HepG2 (cell line): ENCODE measurements at regions not wholly inside any gene's neighbourhood (a gene's known extent, or its start where the extent isn't known, plus 50 kb on each side); places are given as distances from the start of the nearest gene placed in this dataset.

Source experiments
- CHD4 ChIP-seq: fragments of 200-600 bp; sonication (generic); IDR thresholded peaks from 2 replicates; pipeline ENCODE4 v1.7.0; 2017; ENCODE audit warnings: mild to moderate bottlenecking, low read length, borderline replicate concordance
- DZIP1 ChIP-seq: sonication (generic); formaldehyde crosslinking; IDR thresholded peaks from 2 replicates; pipeline ENCODE4 v1.5.0; 2020; ENCODE audit warnings: mild to moderate bottlenecking, missing genetic modification reagents
- ETS1 ChIP-seq: sonication (generic); formaldehyde crosslinking; IDR thresholded peaks from 2 replicates; pipeline ENCODE4 v1.4.0; 2020; ENCODE audit warnings: missing genetic modification reagents
- EZH2 ChIP-seq: conservative IDR thresholded peaks from 2 replicates; pipeline ENCODE4 v1.6.1; 2012; ENCODE audit warnings: mild to moderate bottlenecking, low read depth, low read length, moderate library complexity
- FOXJ3 ChIP-seq: sonication (generic); formaldehyde crosslinking; IDR thresholded peaks from 2 replicates; pipeline ENCODE4 v1.4.0; 2020; ENCODE audit warnings: missing genetic modification reagents, mild to moderate bottlenecking, borderline replicate concordance
- SKIL ChIP-seq: sonication (generic); formaldehyde crosslinking; IDR thresholded peaks from 2 replicates; pipeline ENCODE4 v1.8.0; 2022; ENCODE audit warnings: missing genetic modification reagents, mild to moderate bottlenecking, moderate library complexity, borderline replicate concordance
- STAT5B ChIP-seq: sonication (generic); formaldehyde crosslinking; IDR thresholded peaks from 2 replicates; pipeline ENCODE4 v1.4.0; 2020; ENCODE audit warnings: missing genetic modification reagents
- TRIM24 ChIP-seq: sonication (generic); formaldehyde crosslinking; IDR thresholded peaks from 2 replicates; pipeline ENCODE4 v1.8.0; 2022; ENCODE audit warnings: mild to moderate bottlenecking, missing genetic modification reagents
- ZBTB8A ChIP-seq: sonication (generic); formaldehyde crosslinking; IDR thresholded peaks from 2 replicates; pipeline ENCODE4 v1.4.0; 2020; ENCODE audit warnings: mild to moderate bottlenecking, low read depth, missing genetic modification reagents, borderline replicate concordance
- ZNF138 ChIP-seq: sonication (generic); formaldehyde crosslinking; IDR thresholded peaks from 2 replicates; pipeline ENCODE4 v1.5.0; 2020; ENCODE audit warnings: mild to moderate bottlenecking, low read depth, missing genetic modification reagents
- ZNF292 ChIP-seq: sonication (generic); formaldehyde crosslinking; IDR thresholded peaks from 2 replicates; pipeline ENCODE4 v1.8.1; 2022; ENCODE audit warnings: mild to moderate bottlenecking, low read depth, missing genetic modification reagents, borderline replicate concordance
- ZNF33A ChIP-seq: sonication (generic); formaldehyde crosslinking; IDR thresholded peaks from 2 replicates; pipeline ENCODE4 v1.5.1; 2020; ENCODE audit warnings: missing genetic modification reagents, mild to moderate bottlenecking, moderate library complexity, borderline replicate concordance

GRCh38 chr12:67477681-67478265 is 170.8 kb upstream of the DYRK2 start (continued):
- TF ChIP-seq SKIL (CRISPR knock-in tag), result no peak
- no peak for TF ChIP-seq DZIP1 (CRISPR knock-in tag)
- TF ChIP-seq ZNF292 (CRISPR knock-in tag), result no peak
- TF ChIP-seq FOXJ3, result no peak
- TF ChIP-seq ZNF138, result no peak
- no peak for TF ChIP-seq CHD4
- no peak for TF ChIP-seq EZH2
- no peak for TF ChIP-seq STAT5B (CRISPR knock-in tag)
- TF ChIP-seq ZBTB8A (CRISPR knock-in tag), result no peak
- TF ChIP-seq TRIM24 (CRISPR knock-in tag), result no peak
- TF ChIP-seq ETS1 (CRISPR knock-in tag), result no peak
- no peak for TF ChIP-seq ZNF33A (CRISPR knock-in tag)
